K562 (cell line): ENCODE measurements at regions not wholly inside any gene's neighbourhood (a gene's known extent, or its start where the extent isn't known, plus 50 kb on each side); places are given as distances from the start of the nearest gene placed in this dataset.

Experiments
- CHD2 ChIP-seq: IDR thresholded peaks from 2 replicates; pipeline ENCODE4 v1.6.1; 2011; ENCODE audit warnings: low read depth, low read length
- FOXA1 ChIP-seq: fragments of 450-650 bp; IDR thresholded peaks from 2 replicates; pipeline ENCODE4 v1.6.1; 2016; ENCODE audit warnings: mild to moderate bottlenecking, borderline replicate concordance
- JUN ChIP-seq, 2 experiments: sonication (generic) in 1 of 2; formaldehyde crosslinking in 1 of 2; IDR thresholded peaks; 2 replicates each; pipeline versions ENCODE4 v1.6.1 to v1.8.0; 2012 to 2022; ENCODE audit warnings: borderline replicate concordance in 2 of 2, mild to moderate bottlenecking in 2 of 2, improper control_type of control experiment in 1 of 2, low read depth in 1 of 2, low read length in 1 of 2, missing genetic modification reagents in 1 of 2
- KLF16 ChIP-seq: IDR thresholded peaks from 2 replicates; pipeline ENCODE4 v1.6.1; 2016; ENCODE audit warnings: antibody characterized with exemption
- PRPF4 ChIP-seq: fragments of 200-400 bp; formaldehyde crosslinking; IDR thresholded peaks from one replicate; pipeline ENCODE4 v1.6.1; 2017; ENCODE audit warnings: low read length, low read depth, mild to moderate bottlenecking; ENCODE audit not compliant: insufficient read depth, poor library complexity, severe bottlenecking
- YBX1 ChIP-seq: fragments of 450-650 bp; IDR thresholded peaks from 2 replicates; pipeline ENCODE4 v1.7.1; 2016; ENCODE audit warnings: mild to moderate bottlenecking
- ZNF282 ChIP-seq: sonication (generic); formaldehyde crosslinking; IDR thresholded peaks from 2 replicates; pipeline ENCODE4 v1.8.1; 2023; ENCODE audit warnings: missing genetic modification reagents
- TF ChIP-seq, protein P1 (sequence below): sonication (generic); formaldehyde crosslinking; IDR thresholded peaks from 2 replicates; pipeline ENCODE4 v1.5.0; 2020; ENCODE audit warnings: missing genetic modification reagents
- TF ChIP-seq, protein P2 (sequence below), 3 experiments: IDR thresholded peaks in 2 of 3; conservative IDR thresholded peaks in 1 of 3; 2 replicates each; pipeline ENCODE4 v1.5.1; 2011 to 2012; ENCODE audit warnings: low read length in 3 of 3, mild to moderate bottlenecking in 3 of 3, control low read depth in 2 of 3, improper control_type of control experiment in 1 of 3, inconsistent platforms in 1 of 3, low read depth in 1 of 3, mixed read lengths in 1 of 3, moderate library complexity in 1 of 3; ENCODE audit not compliant: insufficient read depth in 2 of 3
- TF ChIP-seq, protein P3 (sequence below): sonication (generic); formaldehyde crosslinking; IDR thresholded peaks from 2 replicates; pipeline ENCODE4 v1.8.1; 2023; ENCODE audit warnings: mild to moderate bottlenecking, missing genetic modification reagents, moderate library complexity

- TF ChIP-seq, protein P1, sequence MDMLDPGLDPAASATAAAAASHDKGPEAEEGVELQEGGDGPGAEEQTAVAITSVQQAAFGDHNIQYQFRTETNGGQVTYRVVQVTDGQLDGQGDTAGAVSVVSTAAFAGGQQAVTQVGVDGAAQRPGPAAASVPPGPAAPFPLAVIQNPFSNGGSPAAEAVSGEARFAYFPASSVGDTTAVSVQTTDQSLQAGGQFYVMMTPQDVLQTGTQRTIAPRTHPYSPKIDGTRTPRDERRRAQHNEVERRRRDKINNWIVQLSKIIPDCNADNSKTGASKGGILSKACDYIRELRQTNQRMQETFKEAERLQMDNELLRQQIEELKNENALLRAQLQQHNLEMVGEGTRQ = no peak
- TF ChIP-seq PRPF4 = no peak
- no peak for TF ChIP-seq KLF16
- TF ChIP-seq, protein P2, sequence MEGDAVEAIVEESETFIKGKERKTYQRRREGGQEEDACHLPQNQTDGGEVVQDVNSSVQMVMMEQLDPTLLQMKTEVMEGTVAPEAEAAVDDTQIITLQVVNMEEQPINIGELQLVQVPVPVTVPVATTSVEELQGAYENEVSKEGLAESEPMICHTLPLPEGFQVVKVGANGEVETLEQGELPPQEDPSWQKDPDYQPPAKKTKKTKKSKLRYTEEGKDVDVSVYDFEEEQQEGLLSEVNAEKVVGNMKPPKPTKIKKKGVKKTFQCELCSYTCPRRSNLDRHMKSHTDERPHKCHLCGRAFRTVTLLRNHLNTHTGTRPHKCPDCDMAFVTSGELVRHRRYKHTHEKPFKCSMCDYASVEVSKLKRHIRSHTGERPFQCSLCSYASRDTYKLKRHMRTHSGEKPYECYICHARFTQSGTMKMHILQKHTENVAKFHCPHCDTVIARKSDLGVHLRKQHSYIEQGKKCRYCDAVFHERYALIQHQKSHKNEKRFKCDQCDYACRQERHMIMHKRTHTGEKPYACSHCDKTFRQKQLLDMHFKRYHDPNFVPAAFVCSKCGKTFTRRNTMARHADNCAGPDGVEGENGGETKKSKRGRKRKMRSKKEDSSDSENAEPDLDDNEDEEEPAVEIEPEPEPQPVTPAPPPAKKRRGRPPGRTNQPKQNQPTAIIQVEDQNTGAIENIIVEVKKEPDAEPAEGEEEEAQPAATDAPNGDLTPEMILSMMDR (IDR thresholded peaks at IDR 0.05 in 2 of 3, conservative IDR thresholded peaks at IDR 0.05 in 1 of 3; ENCODE audit: insufficient read depth in 2 of 3, low read depth in 1 of 3, low read length in 3 of 3) = no peak
- no peak for TF ChIP-seq JUN (IDR thresholded peaks at IDR 0.05; ENCODE audit: borderline replicate concordance, low read depth, low read length)
- TF ChIP-seq JUN (CRISPR knock-in tag; IDR thresholded peaks at IDR 0.05; ENCODE audit: borderline replicate concordance) = no peak
- no peak for TF ChIP-seq ZNF282 (CRISPR knock-in tag)
- no peak for TF ChIP-seq CHD2
- TF ChIP-seq YBX1 = no peak
- TF ChIP-seq, protein P3, sequence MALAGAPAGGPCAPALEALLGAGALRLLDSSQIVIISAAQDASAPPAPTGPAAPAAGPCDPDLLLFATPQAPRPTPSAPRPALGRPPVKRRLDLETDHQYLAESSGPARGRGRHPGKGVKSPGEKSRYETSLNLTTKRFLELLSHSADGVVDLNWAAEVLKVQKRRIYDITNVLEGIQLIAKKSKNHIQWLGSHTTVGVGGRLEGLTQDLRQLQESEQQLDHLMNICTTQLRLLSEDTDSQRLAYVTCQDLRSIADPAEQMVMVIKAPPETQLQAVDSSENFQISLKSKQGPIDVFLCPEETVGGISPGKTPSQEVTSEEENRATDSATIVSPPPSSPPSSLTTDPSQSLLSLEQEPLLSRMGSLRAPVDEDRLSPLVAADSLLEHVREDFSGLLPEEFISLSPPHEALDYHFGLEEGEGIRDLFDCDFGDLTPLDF (CRISPR knock-in tag) = no peak
- TF ChIP-seq FOXA1 = no peak
These were observed 825.6 kb downstream of the PCDH7 start for GRCh38 chr4:31545755-31546154.
